HEK293 (cell line): ENCODE measurements at regions not wholly inside any gene's neighbourhood (a gene's known extent, or its start where the extent isn't known, plus 50 kb on each side); places are given as distances from the start of the nearest gene placed in this dataset.

Experiments
- CTCF ChIA-PET: fragments of 350-600 bp; formaldehyde crosslinking; extraction: SDS; loops from one replicate; lab custom pipeline; 2021; ENCODE audit warnings: antibody characterized with exemption; lab: Yijun Ruan, JAX
- POLR2A ChIA-PET: fragments of 300-600 bp; formaldehyde crosslinking; extraction: SDS; loops from one replicate; lab custom pipeline; 2020; ENCODE audit warnings: antibody characterized with exemption, inconsistent platforms; lab: Yijun Ruan, JAX
- H3K27ac ChIP-seq: fragments of 200-500 bp; sonication (Bioruptor generic); 2 replicates; pipeline ENCODE4 v1.5.1; 2014; ENCODE audit warnings: low read depth, low read length, control low read depth, inconsistent platforms; ENCODE audit errors: extremely low read depth
- H3K36me3 ChIP-seq, 2 experiments: fragments of 200-500 bp in 1 of 2; sonication (Bioruptor generic) in 1 of 2; 1 replicate in 1 of 2; 2 replicates in 1 of 2; pipeline ENCODE4 v1.5.1; 2014 to 2017; ENCODE audit warnings: inconsistent platforms in 2 of 2, low read length in 2 of 2; ENCODE audit not compliant: control insufficient read depth in 2 of 2, insufficient read depth in 1 of 2
- H3K4me1 ChIP-seq: fragments of 200-500 bp; sonication (Bioruptor generic); 2 replicates; pipeline ENCODE4 v1.5.1; 2014; ENCODE audit warnings: mild to moderate bottlenecking, low read length, inconsistent platforms; ENCODE audit not compliant: control insufficient read depth, insufficient read depth
- H3K4me3 ChIP-seq: 2 replicates; pipeline ENCODE4 v1.5.1; 2011; ENCODE audit warnings: low read depth, mild to moderate bottlenecking, control low read depth, low read length, moderate library complexity
- H3K9me3 ChIP-seq: fragments of 200-500 bp; sonication (Bioruptor generic); 2 replicates; pipeline ENCODE4 v1.5.1; 2014; ENCODE audit warnings: low read depth, low read length, inconsistent platforms; ENCODE audit not compliant: control insufficient read depth, insufficient read depth
- HOXA7 ChIP-seq: sonication (generic); formaldehyde crosslinking; IDR thresholded peaks from 2 replicates; pipeline ENCODE4 v1.8.1; 2022; ENCODE audit warnings: missing genetic modification reagents, borderline replicate concordance
- HOXC10 ChIP-seq: sonication (generic); formaldehyde crosslinking; IDR thresholded peaks from 2 replicates; pipeline ENCODE4 v1.8.1; 2023; ENCODE audit warnings: mild to moderate bottlenecking, missing genetic modification reagents
- HOXD13 ChIP-seq: sonication (generic); formaldehyde crosslinking; IDR thresholded peaks from 2 replicates; pipeline ENCODE4 v1.8.0; 2022; ENCODE audit warnings: missing genetic modification reagents, borderline replicate concordance
- IKZF3 ChIP-seq: fragments of 450-650 bp; IDR thresholded peaks from 2 replicates; pipeline ENCODE4 v1.5.0; 2018; ENCODE audit warnings: missing biosample characterization, mild to moderate bottlenecking, missing genetic modification characterization, moderate library complexity
- KLF1 ChIP-seq: fragments of 450-650 bp; formaldehyde crosslinking; IDR thresholded peaks from 2 replicates; pipeline ENCODE4 v1.5.1; 2016; ENCODE audit warnings: missing biosample characterization, missing genetic modification characterization
- KLF7 ChIP-seq: fragments of 450-650 bp; formaldehyde crosslinking; IDR thresholded peaks from 2 replicates; pipeline ENCODE4 v1.5.1; 2016; ENCODE audit warnings: missing biosample characterization, missing genetic modification characterization, borderline replicate concordance
- KLF9 ChIP-seq: fragments of 450-650 bp; formaldehyde crosslinking; IDR thresholded peaks from 2 replicates; pipeline ENCODE4 v1.5.1; 2016; ENCODE audit warnings: missing biosample characterization, missing genetic modification characterization, low read depth
- PATZ1 ChIP-seq: fragments of 450-650 bp; formaldehyde crosslinking; IDR thresholded peaks from 2 replicates; pipeline ENCODE4 v1.5.1; 2016; ENCODE audit warnings: missing biosample characterization, missing genetic modification characterization
- SP2 ChIP-seq: fragments of 450-650 bp; formaldehyde crosslinking; IDR thresholded peaks from 2 replicates; pipeline ENCODE4 v1.5.1; 2016; ENCODE audit warnings: missing biosample characterization, missing genetic modification characterization
- SP7 ChIP-seq: fragments of 450-650 bp; formaldehyde crosslinking; IDR thresholded peaks from 2 replicates; pipeline ENCODE4 v1.5.1; 2016; ENCODE audit warnings: missing biosample characterization, missing genetic modification characterization
- WT1 ChIP-seq: fragments of 450-650 bp; formaldehyde crosslinking; IDR thresholded peaks from 2 replicates; pipeline ENCODE4 v1.5.1; 2016; ENCODE audit warnings: missing biosample characterization, missing genetic modification characterization
- ZBTB20 ChIP-seq: fragments of 450-650 bp; formaldehyde crosslinking; IDR thresholded peaks from 2 replicates; pipeline ENCODE4 v1.5.1; 2016; ENCODE audit warnings: missing biosample characterization, missing genetic modification characterization
- ZBTB26 ChIP-seq: fragments of 450-650 bp; formaldehyde crosslinking; optimal IDR thresholded peaks from 2 replicates; pipeline ENCODE3; 2016; ENCODE audit warnings: missing biosample characterization, mild to moderate bottlenecking, missing genetic modification characterization
- ZNF121 ChIP-seq: fragments of 450-650 bp; formaldehyde crosslinking; IDR thresholded peaks from 2 replicates; pipeline ENCODE4 v1.5.1; 2016; ENCODE audit warnings: missing biosample characterization, missing genetic modification characterization
- ZNF148 ChIP-seq: fragments of 450-650 bp; formaldehyde crosslinking; IDR thresholded peaks from 2 replicates; pipeline ENCODE4 v1.5.0; 2017; ENCODE audit warnings: missing biosample characterization, missing genetic modification characterization, borderline replicate concordance
- ZNF341 ChIP-seq: fragments of 450-650 bp; formaldehyde crosslinking; IDR thresholded peaks from 2 replicates; pipeline ENCODE4; 2016; ENCODE audit warnings: low read depth, missing biosample characterization, missing genetic modification characterization
- ZNF398 ChIP-seq: fragments of 450-650 bp; formaldehyde crosslinking; IDR thresholded peaks from 2 replicates; pipeline ENCODE4 v1.5.1; 2017; ENCODE audit warnings: missing biosample characterization, missing genetic modification characterization
- ZNF433 ChIP-seq: fragments of 450-650 bp; formaldehyde crosslinking; IDR thresholded peaks from 2 replicates; pipeline ENCODE4 v1.5.1; 2016; ENCODE audit warnings: missing biosample characterization, missing genetic modification characterization, low read depth
- ZNF48 ChIP-seq: fragments of 450-650 bp; formaldehyde crosslinking; IDR thresholded peaks from 2 replicates; pipeline ENCODE4 v1.5.1; 2016; ENCODE audit warnings: missing biosample characterization, missing genetic modification characterization
- ZNF585B ChIP-seq: fragments of 450-650 bp; formaldehyde crosslinking; IDR thresholded peaks from 2 replicates; pipeline ENCODE4 v1.5.1; 2016; ENCODE audit warnings: missing biosample characterization, missing genetic modification characterization
- ZNF629 ChIP-seq: fragments of 450-650 bp; formaldehyde crosslinking; IDR thresholded peaks from 2 replicates; pipeline ENCODE4 v1.5.1; 2017; ENCODE audit warnings: missing biosample characterization, missing genetic modification characterization
- ZNF660 ChIP-seq: fragments of 450-650 bp; IDR thresholded peaks from 2 replicates; pipeline ENCODE4 v1.5.1; 2018; ENCODE audit warnings: missing biosample characterization, mild to moderate bottlenecking, missing genetic modification characterization
- ZNF791 ChIP-seq: fragments of 450-650 bp; formaldehyde crosslinking; IDR thresholded peaks from 2 replicates; pipeline ENCODE4 v1.5.1; 2016; ENCODE audit warnings: missing biosample characterization, missing genetic modification characterization
- ZNF837 ChIP-seq: fragments of 450-650 bp; formaldehyde crosslinking; IDR thresholded peaks from 2 replicates; pipeline ENCODE4 v1.5.1; 2016; ENCODE audit warnings: missing biosample characterization, missing genetic modification characterization
- TF ChIP-seq, protein P1 (sequence below): fragments of 450-650 bp; formaldehyde crosslinking; IDR thresholded peaks from 2 replicates; pipeline ENCODE4 v1.5.1; 2017; ENCODE audit warnings: missing biosample characterization, missing genetic modification characterization
- TF ChIP-seq, protein P2 (sequence below): fragments of 450-650 bp; formaldehyde crosslinking; IDR thresholded peaks from 2 replicates; pipeline ENCODE4 v1.5.1; 2016; ENCODE audit warnings: missing biosample characterization, missing genetic modification characterization, low read depth

GRCh38 chr7:86212976-86213375 is 430.7 kb upstream of the GRM3 start (continued):
- TF ChIP-seq ZBTB26 (tag by site-specific recombination), result no peak

DNA sequence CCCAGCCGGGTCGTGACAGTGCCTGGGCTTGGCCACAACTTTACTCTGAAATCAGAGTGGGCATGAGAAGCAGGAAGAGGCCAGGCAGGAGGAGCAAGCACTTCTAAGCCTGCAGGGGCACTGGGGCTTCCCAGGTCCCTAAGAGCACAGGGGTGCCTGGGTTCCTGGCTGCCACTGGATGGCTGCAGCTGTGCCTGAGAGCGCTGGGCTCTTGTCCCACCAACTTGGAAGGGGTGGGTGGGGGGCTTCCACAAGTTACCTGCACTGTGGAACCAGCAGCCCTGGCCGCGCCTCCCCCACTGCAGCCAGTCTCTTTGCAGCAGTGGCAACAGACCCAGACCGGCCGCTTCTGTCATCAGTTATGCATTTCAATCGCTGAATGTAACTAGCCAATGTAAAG is 434.7 kb upstream of the GRM3 start:
- H3K4me1 ChIP-seq, result no peaks in the 10 kb centered on the region
- no peak overlapping the region for H3K27ac ChIP-seq
- TF ChIP-seq ZNF48 (tag by site-specific recombination) (no peak), ZNF629 (tag by site-specific recombination) (no peak), PATZ1 (tag by site-specific recombination) (no peak), IKZF3 (tag by site-specific recombination) (no peak), ZNF837 (no peak), SP7 (tag by site-specific recombination) (no peak), KLF7 (no peak), HOXA7 (no peak), KLF9 (tag by site-specific recombination) (no peak), ZNF585B (no peak), HOXC10 (CRISPR knock-in tag) (no peak), ZNF433 (tag by site-specific recombination) (no peak), ZNF121 (tag by site-specific recombination) (no peak), ZNF791 (tag by site-specific recombination) (no peak)
- TF ChIP-seq, protein P1, sequence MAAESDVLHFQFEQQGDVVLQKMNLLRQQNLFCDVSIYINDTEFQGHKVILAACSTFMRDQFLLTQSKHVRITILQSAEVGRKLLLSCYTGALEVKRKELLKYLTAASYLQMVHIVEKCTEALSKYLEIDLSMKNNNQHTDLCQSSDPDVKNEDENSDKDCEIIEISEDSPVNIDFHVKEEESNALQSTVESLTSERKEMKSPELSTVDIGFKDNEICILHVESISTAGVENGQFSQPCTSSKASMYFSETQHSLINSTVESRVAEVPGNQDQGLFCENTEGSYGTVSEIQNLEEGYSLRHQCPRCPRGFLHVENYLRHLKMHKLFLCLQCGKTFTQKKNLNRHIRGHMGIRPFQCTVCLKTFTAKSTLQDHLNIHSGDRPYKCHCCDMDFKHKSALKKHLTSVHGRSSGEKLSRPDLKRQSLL (tag by site-specific recombination), result no peak
- TF ChIP-seq, protein P2, sequence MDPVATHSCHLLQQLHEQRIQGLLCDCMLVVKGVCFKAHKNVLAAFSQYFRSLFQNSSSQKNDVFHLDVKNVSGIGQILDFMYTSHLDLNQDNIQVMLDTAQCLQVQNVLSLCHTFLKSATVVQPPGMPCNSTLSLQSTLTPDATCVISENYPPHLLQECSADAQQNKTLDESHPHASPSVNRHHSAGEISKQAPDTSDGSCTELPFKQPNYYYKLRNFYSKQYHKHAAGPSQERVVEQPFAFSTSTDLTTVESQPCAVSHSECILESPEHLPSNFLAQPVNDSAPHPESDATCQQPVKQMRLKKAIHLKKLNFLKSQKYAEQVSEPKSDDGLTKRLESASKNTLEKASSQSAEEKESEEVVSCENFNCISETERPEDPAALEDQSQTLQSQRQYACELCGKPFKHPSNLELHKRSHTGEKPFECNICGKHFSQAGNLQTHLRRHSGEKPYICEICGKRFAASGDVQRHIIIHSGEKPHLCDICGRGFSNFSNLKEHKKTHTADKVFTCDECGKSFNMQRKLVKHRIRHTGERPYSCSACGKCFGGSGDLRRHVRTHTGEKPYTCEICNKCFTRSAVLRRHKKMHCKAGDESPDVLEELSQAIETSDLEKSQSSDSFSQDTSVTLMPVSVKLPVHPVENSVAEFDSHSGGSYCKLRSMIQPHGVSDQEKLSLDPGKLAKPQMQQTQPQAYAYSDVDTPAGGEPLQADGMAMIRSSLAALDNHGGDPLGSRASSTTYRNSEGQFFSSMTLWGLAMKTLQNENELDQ (tag by site-specific recombination), result no peak
- TF ChIP-seq, all 188 proteins: peak for 0
- Histone ChIP-seq H3K4me3 (no peak overlapping the region), H3K9me3 (no peaks in the 10 kb centered on the region), H3K36me3 (no peaks in the 10 kb centered on the region)
- POLR2A ChIA-PET, result no interaction called here
- CTCF ChIA-PET, result no interaction called here

- no peaks in the 10 kb centered on the region for H3K36me3 ChIP-seq
- CTCF ChIA-PET, result no interaction called here
- no peak for TF ChIP-seq HOXD13 (CRISPR knock-in tag)
- no peak for TF ChIP-seq SP2 (tag by site-specific recombination)
- TF ChIP-seq ZNF341 (tag by site-specific recombination), result no peak
- TF ChIP-seq ZNF148 (tag by site-specific recombination), result no peak
- no peak for TF ChIP-seq WT1 (tag by site-specific recombination)
- TF ChIP-seq ZNF398, result no peak
- no peak for TF ChIP-seq KLF1 (tag by site-specific recombination)
- no peak for TF ChIP-seq ZNF660
- TF ChIP-seq ZBTB20 (tag by site-specific recombination), result no peak
- TF ChIP-seq, all 188 proteins: peak for 0
- Histone ChIP-seq H3K4me1 (no peaks in the 10 kb centered on the region), H3K27ac (no peak overlapping the region), H3K9me3 (no peaks in the 10 kb centered on the region), H3K4me3 (no peak overlapping the region)
- POLR2A ChIA-PET, result no interaction called here
Measured at GRCh38 chr7:86207740-86208139, 436.0 kb upstream of the GRM3 start.
